GM19463 (cell line): ENCODE measurements at regions not wholly inside any gene's neighbourhood (a gene's known extent, or its start where the extent isn't known, plus 50 kb on each side); places are given as distances from the start of the nearest gene placed in this dataset.
"Not testable (repeated sequence)": the region's sequence is repeated elsewhere in the genome, so short reads cannot be mapped to it uniquely, and the experiment has no call there.

ENCODE experiments used
- ATAC-seq: cut with Tn5 transposase; IDR thresholded peaks from one replicate; pipeline ENCODE4 v1.9.1; 2021; ENCODE audit warnings: mild to moderate bottlenecking, moderate library complexity; ENCODE audit not compliant: unreplicated experiment

GRCh38 chr9:88596376-88596775 is 61.4 kb downstream of the NXNL2 start:
- no peak for ATAC-seq

GRCh38 chr9:88604836-88605511 is 70.0 kb downstream of the NXNL2 start:
- ATAC-seq: no peak

GRCh38 chr9:88605512-88606362 is 70.8 kb downstream of the NXNL2 start:
- no peak for ATAC-seq

GRCh38 chr9:88614359-88614758 is 79.4 kb downstream of the NXNL2 start:
- no peak for ATAC-seq

- ATAC-seq: no peak
These were observed 88.7 kb downstream of the NXNL2 start for GRCh38 chr9:88623698-88624097.

- ATAC-seq: no peak
These were observed 93.1 kb downstream of the NXNL2 start for GRCh38 chr9:88628114-88628513.

GRCh38 chr9:88628811-88629210 is 93.8 kb downstream of the NXNL2 start:
- ATAC-seq: no peak

- not testable (repeated sequence) for ATAC-seq
These were observed 95.6 kb downstream of the NXNL2 start for GRCh38 chr9:88630574-88630973.

GRCh38 chr9:88635151-88635550 is 100.2 kb downstream of the NXNL2 start:
- ATAC-seq: no peak

GRCh38 chr9:88641456-88642240 is 106.7 kb downstream of the NXNL2 start:
- ATAC-seq: no peak

- no peak for ATAC-seq
These were observed 107.4 kb downstream of the NXNL2 start for GRCh38 chr9:88642336-88642735.

GRCh38 chr9:88643931-88644330 is 109.0 kb downstream of the NXNL2 start:
- no peak for ATAC-seq

GRCh38 chr9:88645172-88645878 is 110.3 kb downstream of the NXNL2 start:
- ATAC-seq: no peak

GRCh38 chr9:88645879-88646199 is 110.9 kb downstream of the NXNL2 start:
- ATAC-seq: no peak

- ATAC-seq: no peak
These were observed 111.7 kb downstream of the NXNL2 start for GRCh38 chr9:88646539-88647300.

- no peak for ATAC-seq
These were observed 117.0 kb downstream of the NXNL2 start for GRCh38 chr9:88651682-88652633.

- no peak for ATAC-seq
These were observed 117.9 kb downstream of the NXNL2 start for GRCh38 chr9:88652876-88653275.

GRCh38 chr9:88653406-88653805 is 118.4 kb downstream of the NXNL2 start:
- ATAC-seq: no peak

GRCh38 chr9:88653911-88654310 is 118.9 kb downstream of the NXNL2 start:
- no peak for ATAC-seq
